ENCODE measurements at regions not wholly inside any gene's neighbourhood (a gene's known extent, or its start where the extent isn't known, plus 50 kb on each side); places are given as distances from the start of the nearest gene placed in this dataset.

GRCh38 chr9:101880846-101881245, 142.4 kb upstream of the GRIN3A start:
- DNase-seq, result no peak
- H3F3A ChIP-seq (ENCODE audit: insufficient read depth, low read length), result no peaks in the 10 kb centered on the region
- no peaks in the 10 kb centered on the region for H3K36me3 ChIP-seq (replicated peaks; ENCODE audit: insufficient read depth, low read length)
- no peak overlapping the region for H3K4me3 ChIP-seq (ENCODE audit: low read length)
- H3K27ac ChIP-seq (ENCODE audit: low read length), result no peak overlapping the region
- no peaks in the 10 kb centered on the region for H3K79me2 ChIP-seq (ENCODE audit: low read length)
- no peak for TF ChIP-seq CTCF (IDR thresholded peaks at IDR 0.05; ENCODE audit: low read length)
- TF ChIP-seq EZH2 (optimal IDR thresholded peaks at IDR 0.05; ENCODE audit: low read depth, low read length), result no peak
- no peak for TF ChIP-seq EZH2phosphoT487 (IDR thresholded peaks at IDR 0.05; ENCODE audit: low read length)
- H3K9me3 ChIP-seq (replicated peaks; ENCODE audit: insufficient read depth, low read length), result no peaks in the 10 kb centered on the region
- no peaks in the 10 kb centered on the region for H3K27me3 ChIP-seq (replicated peaks; ENCODE audit: insufficient read depth, low read length)
- H2AFZ ChIP-seq (ENCODE audit: low read length), result no peak overlapping the region
- no peaks in the 10 kb centered on the region for H3K4me1 ChIP-seq (ENCODE audit: low read length)
- H3K9me2 ChIP-seq (replicated peaks; ENCODE audit: insufficient read depth, low read length), result no peaks in the 10 kb centered on the region
- no peak overlapping the region for H3K9ac ChIP-seq (ENCODE audit: low read length)
- no peak overlapping the region for H3K4me2 ChIP-seq (ENCODE audit: low read depth, low read length)
- no peaks in the 10 kb centered on the region for H4K20me1 ChIP-seq (ENCODE audit: insufficient read depth, low read length)

GRCh38 chr9:101878734-101879133, 140.3 kb upstream of the GRIN3A start:
- H3K79me2 ChIP-seq (ENCODE audit: low read length), result no peaks in the 10 kb centered on the region
- no peaks in the 10 kb centered on the region for H3F3A ChIP-seq (ENCODE audit: insufficient read depth, low read length)
- DNase-seq, result no peak
- no peak overlapping the region for H3K4me2 ChIP-seq (ENCODE audit: low read depth, low read length)
- H3K9me2 ChIP-seq (replicated peaks; ENCODE audit: insufficient read depth, low read length), result no peaks in the 10 kb centered on the region
- no peak overlapping the region for H2AFZ ChIP-seq (ENCODE audit: low read length)
- no peaks in the 10 kb centered on the region for H3K36me3 ChIP-seq (replicated peaks; ENCODE audit: insufficient read depth, low read length)
- H3K9me3 ChIP-seq (replicated peaks; ENCODE audit: insufficient read depth, low read length), result no peaks in the 10 kb centered on the region
- no peak overlapping the region for H3K9ac ChIP-seq (ENCODE audit: low read length)
- H3K4me3 ChIP-seq (ENCODE audit: low read length), result no peak overlapping the region
- no peaks in the 10 kb centered on the region for H3K4me1 ChIP-seq (ENCODE audit: low read length)
- no peak for TF ChIP-seq CTCF (IDR thresholded peaks at IDR 0.05; ENCODE audit: low read length)
- TF ChIP-seq EZH2 (optimal IDR thresholded peaks at IDR 0.05; ENCODE audit: low read depth, low read length), result no peak
- no peak for TF ChIP-seq EZH2phosphoT487 (IDR thresholded peaks at IDR 0.05; ENCODE audit: low read length)
- no peak overlapping the region for H3K27ac ChIP-seq (ENCODE audit: low read length)
- no peaks in the 10 kb centered on the region for H4K20me1 ChIP-seq (ENCODE audit: insufficient read depth, low read length)
- H3K27me3 ChIP-seq (replicated peaks; ENCODE audit: insufficient read depth, low read length), result no peaks in the 10 kb centered on the region

- H2AFZ ChIP-seq (ENCODE audit: low read length), result no peak overlapping the region
- TF ChIP-seq EZH2phosphoT487 (IDR thresholded peaks at IDR 0.05; ENCODE audit: low read length), result no peak
- no peak for TF ChIP-seq EZH2 (optimal IDR thresholded peaks at IDR 0.05; ENCODE audit: low read depth, low read length)
- no peak for TF ChIP-seq CTCF (IDR thresholded peaks at IDR 0.05; ENCODE audit: low read length)
- no peak for DNase-seq
- no peaks in the 10 kb centered on the region for H4K20me1 ChIP-seq (ENCODE audit: insufficient read depth, low read length)
- no peaks in the 10 kb centered on the region for H3K36me3 ChIP-seq (replicated peaks; ENCODE audit: insufficient read depth, low read length)
- no peak overlapping the region for H3K4me2 ChIP-seq (ENCODE audit: low read depth, low read length)
- no peak overlapping the region for H3K9ac ChIP-seq (ENCODE audit: low read length)
- H3K27me3 ChIP-seq (replicated peaks; ENCODE audit: insufficient read depth, low read length), result no peaks in the 10 kb centered on the region
- H3K27ac ChIP-seq (ENCODE audit: low read length), result no peak overlapping the region
- H3K9me2 ChIP-seq (replicated peaks; ENCODE audit: insufficient read depth, low read length), result no peaks in the 10 kb centered on the region
- H3K9me3 ChIP-seq (replicated peaks; ENCODE audit: insufficient read depth, low read length), result no peaks in the 10 kb centered on the region
- H3F3A ChIP-seq (ENCODE audit: insufficient read depth, low read length), result no peaks in the 10 kb centered on the region
- no peaks in the 10 kb centered on the region for H3K79me2 ChIP-seq (ENCODE audit: low read length)
- H3K4me3 ChIP-seq (ENCODE audit: low read length), result no peak overlapping the region
- no peaks in the 10 kb centered on the region for H3K4me1 ChIP-seq (ENCODE audit: low read length)
These were observed 139.0 kb upstream of the GRIN3A start for GRCh38 chr9:101877439-101877838.
